GM12872 (cell line): ENCODE measurements at regions not wholly inside any gene's neighbourhood (a gene's known extent, or its start where the extent isn't known, plus 50 kb on each side); places are given as distances from the start of the nearest gene placed in this dataset.

Experiments
- TF ChIP-seq, protein P1 (sequence below): IDR thresholded peaks from 3 replicates; pipeline ENCODE4 v1.5.1; 2011; ENCODE audit warnings: low read depth, mild to moderate bottlenecking, low read length, moderate library complexity; ENCODE audit not compliant: insufficient read depth

DNA sequence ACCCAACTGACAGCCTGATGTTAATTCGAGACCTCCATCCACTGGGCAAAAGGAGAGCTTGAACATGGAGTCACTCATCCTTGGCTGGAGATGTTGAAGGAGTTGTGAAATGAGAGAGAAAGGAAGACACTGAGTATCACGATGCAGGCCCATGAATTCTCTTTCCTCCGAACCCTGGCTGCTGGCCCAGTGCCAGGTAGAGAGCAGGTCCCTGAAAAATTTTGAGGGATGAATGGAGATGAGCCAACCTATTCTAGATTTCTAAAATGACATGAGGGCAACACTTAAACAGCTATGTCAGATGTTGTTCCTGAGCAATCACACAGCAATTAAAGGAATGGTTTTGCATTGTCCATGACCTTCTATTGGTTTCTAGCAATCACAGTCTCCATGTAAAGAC, 355.1 kb upstream of the ZMIZ1 start:
- TF ChIP-seq, protein P1, sequence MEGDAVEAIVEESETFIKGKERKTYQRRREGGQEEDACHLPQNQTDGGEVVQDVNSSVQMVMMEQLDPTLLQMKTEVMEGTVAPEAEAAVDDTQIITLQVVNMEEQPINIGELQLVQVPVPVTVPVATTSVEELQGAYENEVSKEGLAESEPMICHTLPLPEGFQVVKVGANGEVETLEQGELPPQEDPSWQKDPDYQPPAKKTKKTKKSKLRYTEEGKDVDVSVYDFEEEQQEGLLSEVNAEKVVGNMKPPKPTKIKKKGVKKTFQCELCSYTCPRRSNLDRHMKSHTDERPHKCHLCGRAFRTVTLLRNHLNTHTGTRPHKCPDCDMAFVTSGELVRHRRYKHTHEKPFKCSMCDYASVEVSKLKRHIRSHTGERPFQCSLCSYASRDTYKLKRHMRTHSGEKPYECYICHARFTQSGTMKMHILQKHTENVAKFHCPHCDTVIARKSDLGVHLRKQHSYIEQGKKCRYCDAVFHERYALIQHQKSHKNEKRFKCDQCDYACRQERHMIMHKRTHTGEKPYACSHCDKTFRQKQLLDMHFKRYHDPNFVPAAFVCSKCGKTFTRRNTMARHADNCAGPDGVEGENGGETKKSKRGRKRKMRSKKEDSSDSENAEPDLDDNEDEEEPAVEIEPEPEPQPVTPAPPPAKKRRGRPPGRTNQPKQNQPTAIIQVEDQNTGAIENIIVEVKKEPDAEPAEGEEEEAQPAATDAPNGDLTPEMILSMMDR, result no peak

DNA sequence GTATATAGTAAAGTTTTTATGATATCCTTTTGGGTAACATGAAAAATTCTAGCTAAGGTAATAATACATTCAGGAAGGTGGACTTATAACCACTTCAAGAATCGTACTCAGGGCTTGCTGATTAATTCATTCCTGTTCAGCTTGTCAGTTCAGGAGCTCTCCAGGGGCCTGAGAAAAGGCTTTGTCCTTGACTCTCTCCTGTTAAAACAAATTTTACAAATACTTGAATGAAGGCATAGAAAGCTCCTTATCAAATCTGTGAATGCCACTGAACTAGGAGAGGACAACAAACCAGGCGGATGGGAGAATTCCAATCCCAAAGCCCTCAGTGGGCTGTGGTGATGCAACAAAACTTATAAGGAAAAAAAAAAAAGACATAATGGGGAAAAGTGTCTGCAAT, 354.5 kb upstream of the ZMIZ1 start:
- TF ChIP-seq, protein P1, result no peak

DNA sequence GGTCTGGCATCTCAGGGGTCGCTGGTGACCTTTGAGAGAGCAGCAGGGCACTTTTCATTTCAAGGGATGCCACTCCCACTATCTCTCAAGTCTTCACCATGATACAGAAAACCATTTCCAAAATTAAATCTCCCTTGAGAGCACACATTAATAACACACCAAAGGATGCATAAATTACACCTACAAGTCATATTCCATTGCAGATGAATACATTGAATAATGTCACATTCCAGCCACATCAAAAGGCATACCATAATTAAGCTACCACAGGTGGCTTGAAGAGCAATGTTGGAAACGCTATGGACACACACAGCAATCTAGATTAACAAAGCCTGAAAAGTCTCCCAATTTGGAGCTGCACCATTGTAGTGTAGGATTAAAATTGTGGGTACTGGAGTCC, 353.3 kb upstream of the ZMIZ1 start:
- TF ChIP-seq, protein P1, result no peak

DNA sequence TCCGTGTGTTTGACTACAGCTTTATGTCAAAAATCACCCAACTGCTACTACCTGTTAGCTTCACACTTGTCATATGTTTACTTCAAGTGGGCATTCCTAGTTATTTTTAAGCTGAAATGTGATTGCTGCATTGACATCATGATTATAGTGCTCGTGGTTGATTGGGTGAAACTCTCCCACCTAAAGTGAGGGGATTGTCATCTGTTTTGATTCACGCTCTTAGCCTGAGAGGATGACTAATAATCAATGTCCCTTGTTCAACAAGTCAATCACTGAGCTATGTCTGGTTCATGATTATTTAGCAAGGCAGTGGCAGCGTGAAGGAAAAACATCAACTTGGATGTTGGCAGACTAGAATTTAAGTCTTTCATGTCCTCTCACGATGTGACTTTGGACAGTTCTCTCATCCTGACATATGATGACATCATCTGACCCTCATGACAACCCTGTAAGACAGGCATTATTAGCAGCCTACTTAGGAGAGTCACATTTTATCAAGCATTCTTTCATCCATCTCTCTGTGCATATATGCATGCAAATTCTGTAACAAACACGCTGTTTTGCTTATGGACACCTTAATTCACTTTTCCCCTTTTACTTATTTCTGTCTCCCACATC, 352.6 kb upstream of the ZMIZ1 start:
- TF ChIP-seq, protein P1, result no peak

DNA sequence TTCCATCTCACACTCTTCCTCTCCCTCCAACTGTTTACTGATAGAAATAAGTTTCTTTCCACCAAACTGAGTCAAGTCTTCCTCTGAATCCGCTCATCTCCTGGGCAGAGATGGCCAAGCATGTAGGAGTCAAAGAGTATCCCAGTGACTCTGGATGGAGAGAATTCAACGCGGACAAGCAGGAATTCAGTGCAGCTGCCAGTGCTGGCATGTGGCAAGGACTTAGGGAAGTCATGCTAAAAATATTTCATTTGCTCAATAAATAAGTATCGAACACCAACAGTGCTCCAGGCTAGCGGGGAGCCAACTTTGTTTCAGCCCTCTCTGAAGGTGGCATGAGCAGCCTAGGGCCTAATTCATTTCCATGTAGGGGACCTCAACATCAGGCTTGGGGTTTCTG, 351.6 kb upstream of the ZMIZ1 start:
- TF ChIP-seq, protein P1, result no peak

DNA sequence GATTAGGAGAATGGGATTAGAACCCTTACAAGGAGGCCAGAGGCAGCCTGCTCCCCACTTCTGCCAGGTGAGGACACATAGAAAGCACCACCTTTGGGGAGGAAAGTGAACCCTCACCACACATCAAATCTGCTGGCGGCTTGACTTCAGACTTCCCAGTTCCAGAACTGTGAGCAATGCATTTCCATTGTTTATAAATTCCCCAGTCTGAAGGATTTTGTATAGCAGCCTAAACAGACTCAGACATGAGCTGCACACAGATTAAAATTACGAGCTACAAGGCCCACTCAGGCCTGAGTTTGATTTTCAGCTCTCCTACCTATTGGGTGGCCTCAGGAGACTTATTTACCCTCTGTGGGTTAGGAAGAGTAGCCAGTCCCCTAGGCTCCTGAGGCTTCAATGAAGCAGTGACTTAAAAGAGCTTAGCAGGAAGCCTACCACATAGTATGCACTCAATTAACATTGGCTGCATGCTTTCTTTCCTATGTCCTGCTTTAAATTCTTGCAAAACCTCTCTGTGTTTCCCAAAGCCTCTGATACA, 350.7 kb upstream of the ZMIZ1 start:
- TF ChIP-seq, protein P1, result no peak

DNA sequence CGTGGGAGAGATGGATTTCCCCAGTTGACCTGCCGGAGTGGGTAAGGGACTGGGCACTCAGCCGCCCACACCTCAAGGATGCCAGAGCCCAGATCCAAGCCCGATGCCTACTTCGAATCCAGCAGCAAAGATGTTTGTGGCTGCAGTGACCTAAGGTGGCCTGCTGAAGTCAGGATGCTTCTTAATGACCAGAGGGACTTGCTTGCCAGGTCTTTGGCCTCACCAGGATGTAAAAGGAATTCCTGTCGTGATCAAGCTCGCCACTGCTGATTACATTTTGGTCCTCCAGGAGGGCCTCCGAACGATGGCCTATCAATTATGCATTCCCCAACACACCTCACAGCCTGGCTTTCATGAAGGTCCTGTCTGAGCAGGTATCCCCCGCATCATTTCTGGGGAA, 349.5 kb upstream of the ZMIZ1 start:
- TF ChIP-seq, protein P1, result no peak
